Stimulated activated CD4-positive, alpha-beta T cell treated with anti-CD3 and anti-CD28 coated beads, Interleukin-4, amount 100 ng/mL, for 1 hour (primary cell): ENCODE measurements at regions not wholly inside any gene's neighbourhood (a gene's known extent, or its start where the extent isn't known, plus 50 kb on each side); places are given as distances from the start of the nearest gene placed in this dataset.
"Not testable (repeated sequence)": the region's sequence is repeated elsewhere in the genome, so short reads cannot be mapped to it uniquely, and the experiment has no call there.

Experiments
- DNase-seq: peaks from one replicate; pipeline ENCODE4 v3.0.0-alpha.2; 2020

GRCh38 chr21:5066682-5067251 is 5454.6 kb upstream of the TPTE start:
- DNase-seq: not testable (repeated sequence)

DNA sequence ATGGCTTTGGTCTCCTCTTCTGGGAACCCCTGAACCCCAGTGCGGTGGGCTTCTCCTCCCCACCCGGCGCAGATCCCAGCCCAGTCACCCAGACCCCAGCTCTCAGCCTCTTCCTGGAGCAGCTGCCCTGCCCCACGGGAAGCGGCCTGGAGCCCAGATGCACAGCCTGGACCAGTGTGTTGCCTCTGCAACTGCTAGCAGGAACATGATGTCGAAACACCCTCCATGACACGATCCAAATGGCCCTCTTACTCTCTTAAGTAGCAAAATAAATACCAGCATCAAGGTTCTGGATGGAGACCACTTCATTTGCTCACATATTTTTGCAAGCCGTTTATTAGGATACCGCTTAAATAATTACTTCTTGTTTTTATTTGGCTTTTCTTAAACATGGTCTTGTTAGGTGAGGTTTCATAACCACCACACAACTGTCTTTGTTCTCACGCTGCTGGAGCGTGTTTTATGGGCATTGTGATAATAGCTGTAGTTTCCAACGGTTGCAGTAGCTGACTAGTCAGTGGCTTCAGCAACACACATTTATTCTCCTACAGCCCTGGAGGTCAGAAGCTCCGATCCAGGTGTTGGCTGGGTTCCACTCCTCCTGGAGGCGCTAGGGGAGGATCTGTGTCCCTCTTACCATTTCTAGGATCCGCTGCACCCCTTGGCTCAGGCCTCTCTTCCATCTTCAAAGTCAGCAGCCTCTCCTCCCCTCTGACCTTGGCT is 5453.9 kb upstream of the TPTE start:
- DNase-seq: not testable (repeated sequence)

- DNase-seq: not testable (repeated sequence)
These were observed 5452.7 kb upstream of the TPTE start for GRCh38 chr21:5068649-5069048.

- DNase-seq: not testable (repeated sequence)
These were observed 5450.2 kb upstream of the TPTE start for GRCh38 chr21:5071180-5071579.

DNA sequence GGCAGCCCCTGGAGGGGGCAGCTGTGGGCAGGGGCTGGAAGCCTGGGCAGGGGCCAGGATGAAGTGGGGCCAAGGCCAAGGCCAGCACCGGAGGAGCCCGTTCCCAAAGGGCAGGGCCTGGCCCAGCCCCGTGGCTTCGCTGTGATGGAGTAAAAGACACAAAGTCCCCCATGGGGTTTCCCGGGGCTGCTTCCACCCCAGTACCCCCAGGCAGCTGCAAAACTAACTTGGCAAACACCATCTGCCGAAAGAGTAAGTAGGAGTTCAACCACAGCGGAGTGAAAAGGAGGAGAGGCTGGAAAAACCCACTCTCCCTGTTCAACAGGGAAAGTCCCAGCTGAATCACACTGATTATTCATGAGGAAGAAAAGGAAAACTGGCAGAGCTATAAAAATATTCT is 5444.5 kb upstream of the TPTE start:
- not testable (repeated sequence) for DNase-seq

GRCh38 chr21:5079361-5079760 is 5442.0 kb upstream of the TPTE start:
- DNase-seq: not testable (repeated sequence)

DNA sequence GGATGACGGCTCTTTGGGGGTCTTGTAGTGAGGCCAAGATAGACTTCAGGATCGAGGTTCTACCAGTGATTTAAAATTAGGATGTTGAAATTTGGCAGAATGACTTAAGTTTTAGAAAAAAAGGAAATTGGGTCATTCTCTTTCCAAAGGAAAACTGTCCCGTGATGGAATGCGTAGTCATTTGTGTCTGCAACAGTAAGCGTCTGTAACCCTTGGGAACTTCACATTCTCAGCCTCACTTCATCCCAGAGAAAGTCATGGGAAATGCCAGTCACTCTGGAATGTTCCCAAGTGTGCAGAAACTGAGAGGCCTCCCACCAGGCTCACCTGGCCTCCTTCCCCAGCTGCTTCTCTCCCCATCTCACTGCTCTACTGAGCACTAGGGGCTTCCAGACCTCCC is 5441.4 kb upstream of the TPTE start:
- DNase-seq: not testable (repeated sequence)

DNA sequence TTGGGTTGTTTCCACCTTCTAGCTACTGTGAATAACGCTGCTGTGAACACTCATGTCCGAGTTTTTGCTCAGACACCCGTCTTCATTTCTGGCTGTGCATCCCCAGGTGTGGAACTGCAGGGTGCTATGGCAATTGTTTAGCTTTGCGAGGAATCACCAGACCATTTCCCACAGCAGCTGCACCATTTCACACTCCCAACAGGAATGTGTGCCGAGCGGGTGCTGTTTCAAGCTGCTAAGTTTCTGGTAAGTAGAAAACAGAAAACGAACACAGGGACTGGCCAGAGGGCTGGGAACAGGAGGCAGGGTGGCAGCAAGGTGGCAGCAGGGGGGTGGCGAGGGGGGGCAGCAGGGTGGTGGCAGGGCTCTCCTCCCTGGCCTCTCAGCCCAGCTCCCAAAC is 5437.1 kb upstream of the TPTE start:
- DNase-seq: not testable (repeated sequence)

DNA sequence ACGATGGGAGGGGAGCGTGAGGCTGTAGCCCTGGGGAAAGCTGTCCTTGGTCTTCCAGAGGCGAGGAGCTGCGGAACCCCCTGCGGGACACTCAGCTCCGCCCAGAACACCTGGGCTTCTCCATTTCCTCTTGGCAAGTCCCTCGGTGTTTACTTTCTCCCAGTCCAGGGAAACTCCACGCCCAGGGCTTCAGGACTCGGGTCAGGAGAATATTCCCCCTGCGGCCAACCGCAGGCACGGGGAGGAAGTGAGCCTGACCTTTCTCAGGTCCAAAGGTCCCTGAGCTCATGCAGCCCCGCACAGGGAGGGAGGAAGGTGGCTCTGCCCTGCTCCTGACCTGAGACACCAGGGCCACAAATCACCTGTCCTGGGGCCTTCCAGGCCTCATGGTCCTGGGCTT is 5435.9 kb upstream of the TPTE start:
- not testable (repeated sequence) for DNase-seq

GRCh38 chr21:5086416-5086815 is 5435.0 kb upstream of the TPTE start:
- DNase-seq: not testable (repeated sequence)

DNA sequence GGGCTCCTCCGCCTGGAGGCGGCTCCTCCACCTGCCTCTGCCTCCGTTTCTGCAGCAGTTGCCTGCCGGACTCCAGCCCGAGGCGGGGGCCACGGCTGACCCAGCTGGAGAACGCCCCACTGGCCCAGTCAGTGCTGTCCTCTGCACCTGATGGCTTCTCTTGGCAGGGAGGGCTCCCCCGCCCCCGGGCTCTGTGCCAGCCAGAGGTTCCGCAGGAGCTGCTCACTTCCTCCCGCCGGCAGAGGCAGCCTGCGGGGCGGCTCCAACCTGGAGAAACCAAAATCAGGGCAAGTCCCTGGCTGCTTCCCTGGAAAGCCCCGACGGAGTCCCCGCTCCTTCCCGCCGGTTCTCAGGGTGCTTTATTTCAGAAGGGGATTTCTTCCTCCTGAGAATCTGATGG is 5432.6 kb upstream of the TPTE start:
- DNase-seq: not testable (repeated sequence)

GRCh38 chr21:5089399-5090089 is 5431.8 kb upstream of the TPTE start:
- not testable (repeated sequence) for DNase-seq

DNA sequence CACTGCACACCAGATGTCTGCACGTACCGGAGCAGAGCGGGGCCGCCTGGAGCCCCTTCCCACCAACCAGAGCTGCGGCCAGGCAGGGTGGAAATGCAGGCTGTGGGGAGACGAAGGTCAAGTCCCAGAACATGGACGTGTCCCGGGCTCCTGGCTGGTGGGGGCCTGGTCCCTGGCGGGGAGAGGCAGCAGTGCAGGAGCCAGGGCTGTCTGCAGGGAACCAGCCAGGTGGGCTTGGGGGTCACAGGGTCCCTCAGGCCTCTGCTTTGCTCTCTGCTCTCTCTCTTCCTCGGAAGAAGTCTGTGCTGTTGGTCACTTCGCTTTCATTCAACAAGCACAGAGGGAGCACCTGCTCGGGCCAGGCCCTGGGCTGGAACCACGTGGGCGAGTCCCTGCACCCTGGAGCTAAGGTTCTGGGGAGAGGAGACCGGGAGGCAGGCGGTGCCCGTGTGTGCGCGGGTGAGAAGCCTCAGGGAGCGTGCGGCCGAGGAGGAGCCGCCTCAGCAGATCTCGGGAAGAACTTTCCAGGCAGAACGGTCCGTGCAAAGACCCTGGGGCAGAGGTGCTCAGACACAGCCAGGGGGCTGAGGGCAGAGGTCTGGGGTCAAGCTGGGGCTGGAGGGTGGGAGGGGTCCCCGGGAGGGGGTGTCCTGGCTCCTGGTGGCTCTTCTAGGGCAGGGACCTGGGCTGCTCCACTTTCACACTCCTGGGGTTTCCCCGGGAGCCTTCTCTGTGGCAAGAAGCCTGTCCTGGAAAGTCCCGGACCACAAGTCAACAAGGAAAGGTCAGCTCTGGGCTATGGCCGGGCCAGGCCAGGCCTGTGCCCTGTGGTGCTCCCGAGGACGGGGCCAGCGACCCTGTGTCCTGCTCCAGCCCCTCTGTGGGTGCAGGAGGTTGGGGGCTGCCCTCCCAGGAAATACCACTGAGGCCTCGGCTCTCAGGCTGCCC is 5431.0 kb upstream of the TPTE start:
- DNase-seq: not testable (repeated sequence)

DNA sequence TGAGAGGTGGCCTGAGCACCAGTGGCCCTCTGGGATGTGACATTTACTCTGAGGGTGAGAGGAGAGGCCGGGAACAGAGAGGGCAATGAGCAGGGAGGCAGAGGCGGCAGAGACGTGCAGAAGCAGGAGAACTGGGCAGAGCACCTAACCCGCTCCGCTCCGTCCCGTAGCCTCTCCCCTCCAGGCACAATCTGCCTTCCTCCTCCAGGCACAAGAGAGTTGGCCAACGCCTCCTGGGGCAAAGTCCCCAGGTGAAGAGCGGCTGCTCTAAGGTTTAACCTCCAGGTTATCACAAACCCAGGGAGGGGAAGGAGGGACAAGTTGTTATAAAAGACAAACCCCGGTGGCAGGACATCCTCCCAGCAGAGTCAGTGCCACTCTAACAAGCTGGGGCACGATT is 5430.1 kb upstream of the TPTE start:
- DNase-seq: not testable (repeated sequence)

- DNase-seq: not testable (repeated sequence)
These were observed 5425.8 kb upstream of the TPTE start for GRCh38 chr21:5095628-5096027.

DNA sequence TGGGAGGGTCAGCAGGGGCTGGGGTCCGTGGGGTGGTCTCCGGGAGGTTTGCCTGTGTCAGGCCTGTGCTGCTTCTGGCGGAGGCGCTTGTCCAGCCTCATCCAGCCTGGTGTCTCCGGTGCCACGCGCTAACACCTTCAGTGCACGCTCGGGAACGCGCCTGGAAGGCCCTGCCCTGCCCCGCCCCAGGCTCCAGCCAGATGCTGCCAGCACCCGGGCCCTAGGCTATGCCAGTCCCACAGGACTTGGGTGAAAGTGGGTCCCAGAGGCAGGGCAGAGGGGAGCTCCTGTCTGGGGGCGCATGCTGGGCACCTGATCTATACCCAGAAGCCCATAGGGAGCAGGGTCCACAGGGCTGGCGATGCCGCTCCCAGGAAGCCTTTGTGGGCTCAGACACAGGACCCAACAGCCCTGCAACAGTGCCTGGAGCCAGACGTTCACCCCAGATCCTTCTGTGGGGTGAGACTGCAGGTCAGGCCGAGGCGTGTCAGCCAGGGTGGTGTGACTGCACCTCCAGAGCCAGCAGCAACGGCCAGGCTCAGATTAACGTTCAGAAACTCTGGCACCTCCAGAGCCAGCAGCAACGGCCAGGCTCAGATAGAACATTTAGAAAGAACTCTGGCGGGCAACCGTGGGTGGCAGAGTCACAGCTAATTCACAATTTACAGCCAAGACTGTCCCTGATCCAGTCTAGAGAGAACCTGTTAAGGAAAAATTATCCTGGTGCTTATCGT is 5423.2 kb upstream of the TPTE start:
- not testable (repeated sequence) for DNase-seq

DNA sequence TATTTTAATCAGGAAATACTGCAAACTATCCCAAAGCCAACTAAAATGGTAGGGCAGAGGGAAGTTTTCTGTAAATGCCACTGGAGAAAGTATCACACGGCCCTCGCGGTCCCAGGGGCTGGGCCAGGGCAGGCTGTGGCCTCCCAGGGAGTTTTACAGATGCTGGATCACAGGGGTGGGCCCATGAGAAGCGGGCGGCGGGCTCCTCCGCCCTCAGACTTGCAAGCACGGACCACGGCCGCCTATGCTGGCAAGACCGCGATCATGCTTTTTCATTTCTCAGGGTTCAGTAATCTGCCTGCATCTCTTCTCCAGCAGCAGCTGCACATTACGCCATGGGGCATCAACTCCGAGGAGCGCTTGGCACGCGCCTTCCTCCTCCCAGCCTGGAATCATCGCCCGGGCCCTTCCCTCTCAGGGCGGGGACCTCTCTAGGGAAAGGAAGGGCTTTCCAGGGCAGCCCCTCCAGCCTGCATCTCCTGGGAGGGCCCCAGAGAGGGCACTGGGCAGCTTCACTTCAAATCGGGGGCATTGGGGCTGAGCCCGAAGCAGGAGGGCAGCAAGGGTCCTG is 5420.7 kb upstream of the TPTE start:
- DNase-seq: not testable (repeated sequence)

- DNase-seq: peak; percentile 73
These were observed 5419.6 kb upstream of the TPTE start for GRCh38 chr21:5101749-5102148.

- DNase-seq: peak; percentile 47
These were observed 5417.4 kb upstream of the TPTE start for GRCh38 chr21:5103880-5104561.

- DNase-seq: not testable (repeated sequence)
These were observed 5416.8 kb upstream of the TPTE start for GRCh38 chr21:5104562-5104928.
